ENCODE measurements at regions not wholly inside any gene's neighbourhood (a gene's known extent, or its start where the extent isn't known, plus 50 kb on each side); places are given as distances from the start of the nearest gene placed in this dataset.

GRCh38 chr2:128798502-128799283 is 480.0 kb upstream of the HS6ST1 start:
- TF ChIP-seq CTCF (IDR thresholded peaks at IDR 0.05) = no peak
- no peak for TF ChIP-seq POLR2A (IDR thresholded peaks at IDR 0.05)

Data from thyroid gland (tissue), 4 donors.